PC-3 (cell line): ENCODE measurements at regions not wholly inside any gene's neighbourhood (a gene's known extent, or its start where the extent isn't known, plus 50 kb on each side); places are given as distances from the start of the nearest gene placed in this dataset.

ENCODE experiments used
- ATAC-seq: fragments of 200-7000 bp; cut with Tn5 transposase; 2 replicates; pipeline ENCODE4 v1.9.1; 2020; ENCODE audit warnings: mild to moderate bottlenecking, moderate library complexity
- BruUV-seq: library from RNA; stranded (reverse); fragments of 400-500 nt; replicated peaks from 2 replicates; lab custom pipeline; 2021; lab: Mats Ljungman, UMichigan
- CTCF ChIA-PET: fragments of 300-600 bp; sonication (Branson Sonifier 250); formaldehyde crosslinking; loops from one replicate; lab custom pipeline; 2022; ENCODE audit warnings: antibody characterized with exemption; lab: Charles Lee
- POLR2A ChIA-PET: fragments of 300-600 bp; sonication (Branson Sonifier 250); formaldehyde crosslinking; loops from one replicate; lab custom pipeline; 2022; ENCODE audit warnings: antibody characterized with exemption; ENCODE audit not compliant: unreplicated experiment; lab: Charles Lee
- DNase-seq: peaks from one replicate; pipeline ENCODE4 v3.0.0-alpha.2; 2015
- H2AFZ ChIP-seq: fragments of 300-600 bp; sonication (generic); 2 replicates; pipeline ENCODE4 v1.6.0; 2016; ENCODE audit warnings: antibody characterized with exemption, low read length
- H3F3A ChIP-seq: fragments of 300-600 bp; sonication (generic); one replicate; pipeline ENCODE4 v1.6.0; 2017; ENCODE audit warnings: antibody characterized with exemption, low read length, control low read depth, mild to moderate bottlenecking; ENCODE audit not compliant: unreplicated experiment
- H3K27ac ChIP-seq: fragments of 300-600 bp; sonication (generic); 2 replicates; pipeline ENCODE4 v1.5.1; 2016; ENCODE audit warnings: mild to moderate bottlenecking, low read length
- H3K27me3 ChIP-seq: fragments of 300-600 bp; sonication (generic); 2 replicates; pipeline ENCODE4 v1.6.1; 2016; ENCODE audit warnings: low read length, mixed read lengths
- H3K36me3 ChIP-seq: fragments of 300-600 bp; sonication (generic); 2 replicates; pipeline ENCODE4 v1.6.1; 2016; ENCODE audit warnings: low read depth, mixed run types, low read length, mixed read lengths
- H3K4me1 ChIP-seq: fragments of 300-600 bp; sonication (generic); 2 replicates; pipeline ENCODE4 v1.5.1; 2016; ENCODE audit warnings: low read length; ENCODE audit not compliant: insufficient read depth
- H3K4me2 ChIP-seq: fragments of 300-600 bp; sonication (generic); 2 replicates; pipeline ENCODE4 v1.6.0; 2016; ENCODE audit warnings: low read length
- H3K4me3 ChIP-seq: fragments of 300-600 bp; sonication (generic); 2 replicates; pipeline ENCODE4 v1.5.1; 2016; ENCODE audit warnings: mild to moderate bottlenecking, low read length, mixed read lengths
- H3K79me2 ChIP-seq: fragments of 300-600 bp; sonication (generic); 2 replicates; pipeline ENCODE4 v1.6.1; 2017; ENCODE audit warnings: low read length, mixed read lengths
- H3K9ac ChIP-seq: fragments of 300-600 bp; sonication (generic); 2 replicates; pipeline ENCODE4 v1.6.0; 2016; ENCODE audit warnings: mild to moderate bottlenecking, low read length
- H3K9me2 ChIP-seq: fragments of 300-600 bp; sonication (generic); replicated peaks from 2 replicates; pipeline ENCODE4 v1.6.1; 2016; ENCODE audit warnings: mixed run types, low read length, mixed read lengths
- H3K9me3 ChIP-seq: fragments of 300-600 bp; sonication (generic); 2 replicates; pipeline ENCODE4 v1.6.1; 2016; ENCODE audit warnings: low read length, mixed read lengths
- H4K20me1 ChIP-seq: fragments of 300-600 bp; sonication (generic); 2 replicates; pipeline ENCODE4 v1.6.1; 2016; ENCODE audit warnings: low read length, mixed read lengths
- EZH2 ChIP-seq: fragments of 300-600 bp; sonication (generic); IDR thresholded peaks from one replicate; pipeline ENCODE4 v1.6.1; 2017; ENCODE audit warnings: antibody characterized with exemption, mild to moderate bottlenecking, low read length; ENCODE audit not compliant: unreplicated experiment
- EZH2phosphoT487 ChIP-seq: fragments of 300-600 bp; sonication (generic); IDR thresholded peaks from 2 replicates; pipeline ENCODE4 v1.6.1; 2018; ENCODE audit warnings: mild to moderate bottlenecking, antibody characterized with exemption, low read length, borderline replicate concordance
- intact Hi-C: fragments of 100-400 bp; cut with micrococcal nuclease; formaldehyde crosslinking; loops from 2 replicates; pipeline ENCODE4 v1.9.0; 2023
- TF ChIP-seq, protein P1 (sequence below): fragments of 300-600 bp; sonication (generic); conservative IDR thresholded peaks from 2 replicates; pipeline ENCODE4 v1.5.1; 2017; ENCODE audit warnings: antibody characterized with exemption, low read depth, mild to moderate bottlenecking, low read length

DNA sequence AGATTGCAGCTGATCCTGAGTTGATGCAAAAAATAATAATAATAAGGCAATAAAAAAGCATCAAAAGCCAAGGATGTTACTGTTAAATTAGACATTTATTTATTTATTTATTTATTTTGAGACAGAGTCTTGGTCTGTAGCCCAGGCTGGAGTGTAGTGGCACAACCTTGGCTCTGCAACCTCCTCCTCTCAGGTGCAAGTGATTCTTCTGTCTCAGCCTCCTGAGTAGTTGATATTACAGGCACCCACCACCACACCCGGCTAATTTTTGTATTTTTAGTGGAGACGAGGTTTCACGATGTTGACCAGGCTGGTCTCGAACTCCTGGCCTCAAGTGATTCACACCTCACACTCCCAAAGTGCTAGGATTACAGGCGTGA, 465.5 kb upstream of the NRP1 start:
- Histone ChIP-seq H3K79me2 (no peaks in the 10 kb centered on the region), H3K9me2 (no peaks in the 10 kb centered on the region), H3K9me3 (no peaks in the 10 kb centered on the region), H3K4me3 (no peak overlapping the region), H3K36me3 (no peaks in the 10 kb centered on the region), H3K9ac (peak overlapping the region; percentile 29), H3K4me1 (peaks cover 50% of the 10 kb centered on the region), H4K20me1 (no peaks in the 10 kb centered on the region), H3K27ac (peak overlapping the region; percentile 61), H2AFZ (0 out of 2 replicates have a peak overlapping the region, but pooled peaks have one; percentile 9), H3K4me2 (peak overlapping the region; percentile 20), H3F3A (peaks cover 13% of the 10 kb centered on the region), H3K27me3 (no peaks in the 10 kb centered on the region)
- POLR2A ChIA-PET = interaction anchor here (0.7 to 0.8 kb wide), 2 partner anchors 475 to 597 kb away, joined by 3 to 7 read pairs; no protein-coding TSS in a partner anchor
- intact Hi-C loops = loop anchor here (1.0 to 5.0 kb wide), 11 partner anchors 101 to 481 kb away; no protein-coding TSS in a partner anchor
- DNase-seq (no peak), ATAC-seq (peak; percentile 1; the same call in 1 of the 2 replicates)
- BruUV-seq = no TSS peak
- CTCF ChIA-PET = interaction anchor here (0.7 kb wide), 1 partner anchor 20 kb away, joined by 6 read pairs; no protein-coding TSS in a partner anchor
- TF ChIP-seq EZH2 (no peak), EZH2phosphoT487 (no peak)
- TF ChIP-seq, protein P1, sequence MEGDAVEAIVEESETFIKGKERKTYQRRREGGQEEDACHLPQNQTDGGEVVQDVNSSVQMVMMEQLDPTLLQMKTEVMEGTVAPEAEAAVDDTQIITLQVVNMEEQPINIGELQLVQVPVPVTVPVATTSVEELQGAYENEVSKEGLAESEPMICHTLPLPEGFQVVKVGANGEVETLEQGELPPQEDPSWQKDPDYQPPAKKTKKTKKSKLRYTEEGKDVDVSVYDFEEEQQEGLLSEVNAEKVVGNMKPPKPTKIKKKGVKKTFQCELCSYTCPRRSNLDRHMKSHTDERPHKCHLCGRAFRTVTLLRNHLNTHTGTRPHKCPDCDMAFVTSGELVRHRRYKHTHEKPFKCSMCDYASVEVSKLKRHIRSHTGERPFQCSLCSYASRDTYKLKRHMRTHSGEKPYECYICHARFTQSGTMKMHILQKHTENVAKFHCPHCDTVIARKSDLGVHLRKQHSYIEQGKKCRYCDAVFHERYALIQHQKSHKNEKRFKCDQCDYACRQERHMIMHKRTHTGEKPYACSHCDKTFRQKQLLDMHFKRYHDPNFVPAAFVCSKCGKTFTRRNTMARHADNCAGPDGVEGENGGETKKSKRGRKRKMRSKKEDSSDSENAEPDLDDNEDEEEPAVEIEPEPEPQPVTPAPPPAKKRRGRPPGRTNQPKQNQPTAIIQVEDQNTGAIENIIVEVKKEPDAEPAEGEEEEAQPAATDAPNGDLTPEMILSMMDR = no peak

DNA sequence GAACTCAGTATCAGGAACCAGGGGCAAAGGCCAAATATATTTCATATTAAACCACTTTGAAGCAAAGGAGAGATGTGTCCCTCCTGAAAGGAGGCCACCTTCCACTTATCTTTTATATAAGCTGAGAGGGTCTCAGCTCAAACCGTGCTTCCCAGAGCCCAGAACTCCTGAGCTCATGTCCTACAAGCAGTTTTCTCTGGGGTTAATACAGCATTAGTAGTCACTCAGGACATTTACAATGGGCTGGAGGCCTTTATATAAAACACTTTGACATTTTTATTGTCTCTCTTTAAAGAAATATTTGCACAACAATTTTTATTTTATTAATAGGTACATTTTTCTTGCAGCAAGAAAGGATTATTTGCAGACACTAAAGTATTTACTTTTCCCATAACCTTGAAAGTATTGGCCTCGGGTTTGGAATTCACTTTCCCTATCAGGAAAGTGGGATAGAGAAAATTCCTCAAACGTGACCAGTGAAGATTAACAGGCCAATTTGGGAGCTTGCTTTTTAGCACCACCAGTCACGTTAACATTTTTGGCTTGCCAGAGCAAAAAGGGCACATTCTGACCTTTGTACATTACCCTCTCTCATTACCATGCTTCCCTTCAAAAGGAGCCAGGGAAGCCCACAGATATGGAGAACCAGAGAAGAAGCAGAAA, 464.9 kb upstream of the NRP1 start:
- ATAC-seq = peak; percentile 68
- CTCF ChIA-PET = interaction anchor here (0.7 to 1.1 kb wide), 2 partner anchors 20 to 471 kb away, joined by 4 to 6 read pairs; no protein-coding TSS in a partner anchor
- BruUV-seq = no TSS peak

More for the DNA sequence above, 464.9 kb upstream of the NRP1 start:
- Histone ChIP-seq H3K4me3 (no peak overlapping the region), H3K27me3 (no peaks in the 10 kb centered on the region), H3K9me3 (no peaks in the 10 kb centered on the region), H3K4me1 (peaks cover 50% of the 10 kb centered on the region), H3K9me2 (no peaks in the 10 kb centered on the region), H2AFZ (peak overlapping the region; percentile 9; the same call in 1 of the 2 replicates), H3K36me3 (no peaks in the 10 kb centered on the region), H3K79me2 (no peaks in the 10 kb centered on the region), H4K20me1 (no peaks in the 10 kb centered on the region), H3K9ac (peak overlapping the region; percentile 29), H3F3A (peaks cover 13% of the 10 kb centered on the region), H3K27ac (peak overlapping the region; percentile 61), H3K4me2 (peak overlapping the region; percentile 20)
- TF ChIP-seq, protein P1 = no peak
- no peak for TF ChIP-seq EZH2phosphoT487
- TF ChIP-seq EZH2 = no peak
- DNase-seq = peak; percentile 96
- POLR2A ChIA-PET = interaction anchor here (0.5 to 0.8 kb wide), 3 partner anchors 30 to 597 kb away, joined by 3 to 7 read pairs (median 3); no protein-coding TSS in a partner anchor
- intact Hi-C loops = loop anchor here (1.0 to 2.0 kb wide), 6 partner anchors 164 to 481 kb away; no protein-coding TSS in a partner anchor
